ENCODE measurements at regions not wholly inside any gene's neighbourhood (a gene's known extent, or its start where the extent isn't known, plus 50 kb on each side); places are given as distances from the start of the nearest gene placed in this dataset.
"Not testable (repeated sequence)": the region's sequence is repeated elsewhere in the genome, so short reads cannot be mapped to it uniquely, and the experiment has no call there.

- peak; percentile 43 for DNase-seq
Measured at GRCh38 chr1:146401281-146401825, 172.5 kb upstream of the NOTCH2NLA start.

GRCh38 chr1:146400173-146401121, 171.6 kb upstream of the NOTCH2NLA start:
- not testable (repeated sequence) for DNase-seq

GRCh38 chr1:146399225-146399624, 170.4 kb upstream of the NOTCH2NLA start:
- not testable (repeated sequence) for DNase-seq

DNA sequence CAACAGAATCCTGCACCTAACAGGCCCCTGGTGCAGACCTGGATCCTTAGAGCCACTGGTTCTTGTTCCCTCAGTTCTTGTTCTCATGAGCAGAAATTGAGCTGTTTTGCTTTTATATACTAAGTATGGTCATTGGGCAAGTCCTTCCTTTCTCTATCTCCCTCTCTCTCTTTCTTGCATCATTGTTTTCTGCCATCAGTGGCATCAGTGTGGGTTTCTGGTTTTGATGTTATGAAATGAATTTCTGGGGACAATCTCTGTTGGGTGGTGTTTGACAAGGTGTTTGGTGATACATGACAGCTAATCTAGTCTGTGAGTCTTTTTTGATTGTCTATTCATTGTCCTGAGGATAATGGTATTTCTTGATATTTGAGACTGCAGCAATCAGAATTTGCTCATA, 168.0 kb upstream of the NOTCH2NLA start:
- not testable (repeated sequence) for DNase-seq

- DNase-seq, result not testable (repeated sequence)
Measured at GRCh38 chr1:146396242-146396641, 167.4 kb upstream of the NOTCH2NLA start.

GRCh38 chr1:146393796-146394195, 165.0 kb upstream of the NOTCH2NLA start:
- not testable (repeated sequence) for DNase-seq

GRCh38 chr1:146393154-146393553, 164.3 kb upstream of the NOTCH2NLA start:
- not testable (repeated sequence) for DNase-seq

DNA sequence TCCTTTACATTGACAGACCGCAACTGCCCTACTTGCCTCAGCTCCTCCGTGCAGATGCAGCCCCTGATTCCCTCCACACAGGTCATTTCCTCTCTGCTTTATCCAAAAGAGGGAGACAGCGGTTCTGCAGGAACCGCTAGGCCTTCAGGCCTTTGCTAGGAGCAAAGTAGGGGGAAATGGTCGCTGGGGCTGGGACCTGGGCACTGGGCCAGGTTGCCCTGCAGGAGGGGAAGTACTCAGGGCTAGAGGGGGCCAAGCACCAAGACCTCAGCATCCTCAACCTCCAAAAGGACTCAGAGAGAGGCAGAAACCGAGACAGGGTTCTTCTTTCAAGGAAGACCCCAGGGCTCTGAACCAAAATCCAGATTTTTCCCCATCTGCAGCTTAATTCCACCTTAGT, 160.4 kb upstream of the NOTCH2NLA start:
- DNase-seq, result not testable (repeated sequence)

DNA sequence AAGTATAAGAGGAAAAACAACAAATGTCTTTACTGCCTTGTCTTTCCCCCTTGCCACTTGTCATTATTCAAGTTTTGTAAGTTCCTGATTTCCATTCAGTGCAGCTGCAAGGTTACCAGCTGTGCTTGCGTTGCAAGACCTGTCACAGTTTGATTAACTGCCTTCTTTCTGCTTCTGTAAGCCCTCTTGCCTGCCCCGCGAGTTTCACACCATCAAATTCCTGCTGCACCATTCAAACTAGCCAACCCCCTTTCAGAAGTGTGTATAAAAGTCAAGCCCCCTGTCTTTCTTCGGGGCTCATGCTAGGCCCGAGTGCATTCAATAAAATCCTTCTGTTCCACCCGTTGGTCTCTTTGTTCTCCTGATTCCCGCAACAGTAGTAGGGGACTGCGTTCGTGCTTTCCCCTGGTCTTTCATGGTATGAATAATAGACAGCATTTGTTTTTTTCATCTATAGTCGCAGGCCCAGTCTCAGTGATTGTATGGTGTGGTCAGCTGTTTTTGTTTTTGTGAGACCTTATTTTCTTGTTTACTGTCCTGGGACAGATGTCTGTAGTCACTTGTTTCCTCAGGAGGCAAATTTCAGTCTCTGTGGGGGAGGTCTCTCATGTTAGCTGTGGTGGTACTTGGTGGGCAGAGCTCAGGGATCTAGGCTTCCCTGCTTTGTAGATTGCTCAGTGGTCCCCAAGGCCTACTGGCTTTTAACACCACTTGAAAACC, 159.1 kb upstream of the NOTCH2NLA start:
- DNase-seq, result peak; percentile 49

DNA sequence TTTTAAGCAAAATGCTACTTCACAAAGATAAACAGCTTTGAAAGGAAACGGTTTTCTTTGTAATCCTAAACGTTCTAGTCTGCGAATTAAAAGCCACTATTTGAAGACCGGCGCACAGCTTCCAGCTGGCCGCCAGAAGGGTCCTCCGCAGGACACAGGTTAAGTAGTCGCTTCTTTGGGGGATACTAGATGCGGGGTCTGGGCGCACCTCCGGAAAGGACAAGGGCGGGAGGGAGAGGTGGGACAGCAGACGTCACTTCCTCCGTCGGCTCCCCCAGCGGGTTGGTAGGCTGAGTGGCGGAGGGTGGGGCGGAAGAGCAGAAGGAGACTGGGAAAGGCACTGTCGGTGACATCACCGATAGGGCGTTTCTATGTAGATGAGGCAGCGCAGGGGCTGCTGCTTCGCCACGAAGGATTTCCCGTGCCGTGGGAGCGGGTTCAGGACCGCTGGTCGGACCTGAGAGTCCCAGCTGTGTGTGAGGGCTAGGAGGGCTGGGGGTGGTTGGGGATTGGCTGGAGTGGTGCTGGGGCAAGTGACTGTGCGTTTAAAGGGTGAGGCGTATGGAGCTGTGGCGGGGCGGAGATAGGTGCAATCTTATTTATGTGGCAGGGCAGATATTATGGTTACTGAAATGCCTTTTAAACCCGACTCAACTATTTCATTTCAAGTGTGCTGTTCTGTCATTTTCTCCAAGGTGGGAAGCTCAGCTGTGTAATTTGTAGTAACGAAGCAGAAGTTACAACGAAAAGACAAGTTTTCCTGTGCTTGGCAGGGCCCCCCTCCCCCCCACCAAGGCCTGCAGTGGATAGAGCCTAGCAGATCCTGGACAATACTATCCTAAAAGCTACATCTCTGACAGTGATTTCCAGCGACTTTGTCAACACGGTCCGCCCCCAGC, 158.3 kb upstream of the NOTCH2NLA start:
- DNase-seq, result peak; percentile 82

- not testable (repeated sequence) for DNase-seq
Measured at GRCh38 chr1:146381196-146381595, 152.4 kb upstream of the NOTCH2NLA start.

GRCh38 chr1:146376708-146377496, 148.1 kb upstream of the NOTCH2NLA start:
- peak; percentile 86 for DNase-seq

- DNase-seq, result peak; percentile 88
Measured at GRCh38 chr1:146376309-146376707, 147.5 kb upstream of the NOTCH2NLA start.

GRCh38 chr1:146375108-146375507, 146.3 kb upstream of the NOTCH2NLA start:
- DNase-seq, result not testable (repeated sequence)

DNA sequence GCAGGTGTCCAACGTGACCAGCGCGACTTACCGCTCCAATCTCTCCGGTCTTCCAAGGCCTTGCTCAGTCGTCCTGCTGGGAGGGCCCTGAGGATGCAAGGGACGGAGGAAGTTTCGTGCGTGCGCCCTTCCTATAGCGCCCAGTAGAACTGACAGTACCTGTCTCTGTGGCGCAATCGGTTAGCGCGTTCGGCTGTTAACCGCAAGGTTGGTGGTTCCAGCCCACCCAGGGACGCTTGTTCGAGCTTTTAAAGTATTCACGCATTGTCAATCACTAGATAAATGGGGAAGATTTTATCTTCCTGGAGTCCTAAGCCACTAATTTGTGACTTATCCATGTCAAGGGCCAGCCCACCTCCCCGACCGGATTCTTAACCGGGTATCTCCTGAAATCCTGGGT, 141.1 kb upstream of the NOTCH2NLA start:
- DNase-seq, result peak; percentile 65

GRCh38 chr1:146355373-146355772, 126.6 kb upstream of the NOTCH2NLA start:
- not testable (repeated sequence) for DNase-seq

DNA sequence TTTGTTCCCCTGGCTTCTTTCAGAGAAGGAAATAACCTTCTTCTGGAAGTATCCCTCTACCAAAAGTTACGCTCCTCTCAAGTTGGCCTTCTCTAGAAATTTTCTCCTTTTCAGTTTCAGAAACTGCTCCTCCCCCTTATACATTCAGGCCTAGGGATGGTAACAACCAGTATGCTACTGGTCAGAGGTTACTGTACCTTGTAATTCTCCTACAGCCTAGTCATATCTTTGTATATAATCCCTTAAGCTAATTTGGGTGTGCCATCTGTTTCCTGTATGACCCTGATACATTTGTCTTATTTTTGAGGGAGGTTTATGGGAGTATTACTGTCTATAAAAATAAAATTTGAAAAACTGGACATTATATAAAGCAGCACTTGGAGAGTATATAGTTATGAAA, 98.0 kb upstream of the NOTCH2NLA start:
- DNase-seq, result not testable (repeated sequence)

DNA sequence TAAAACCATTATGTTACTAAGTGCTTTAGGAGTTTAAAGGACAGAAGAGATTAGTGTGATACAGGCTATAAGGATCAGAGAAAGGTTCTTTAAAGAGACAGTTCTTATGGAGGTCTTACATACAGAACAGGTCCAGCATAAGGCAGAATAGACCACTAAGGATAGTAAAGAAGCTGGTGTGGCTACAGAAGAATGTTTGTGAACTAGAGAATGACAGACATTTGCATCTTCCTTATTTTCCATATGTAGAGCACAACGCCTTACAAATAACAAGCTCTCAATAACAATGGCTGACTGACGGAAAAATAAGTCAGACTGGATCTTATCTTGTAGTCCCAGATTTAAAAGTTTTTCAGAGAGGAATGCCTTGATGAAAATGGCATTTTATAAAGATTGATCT, 95.6 kb upstream of the NOTCH2NLA start:
- DNase-seq, result not testable (repeated sequence)

- DNase-seq, result not testable (repeated sequence)
Measured at GRCh38 chr1:146323302-146323701, 94.5 kb upstream of the NOTCH2NLA start.

GRCh38 chr1:146322893-146323292, 94.1 kb upstream of the NOTCH2NLA start:
- not testable (repeated sequence) for DNase-seq

- DNase-seq, result not testable (repeated sequence)
Measured at GRCh38 chr1:146318715-146319114, 89.9 kb upstream of the NOTCH2NLA start.
